Esophagus muscularis mucosa (tissue), 4 donors: ENCODE measurements at regions not wholly inside any gene's neighbourhood (a gene's known extent, or its start where the extent isn't known, plus 50 kb on each side); places are given as distances from the start of the nearest gene placed in this dataset.

Experiments
- EP300 ChIP-seq: sonication (generic); formaldehyde crosslinking; IDR thresholded peaks from one replicate; pipeline ENCODE4 v1.6.1; 2017; ENCODE audit warnings: antibody characterized with exemption
- POLR2A ChIP-seq: fragments of 450-650 bp; IDR thresholded peaks from one replicate; pipeline ENCODE4 v1.6.1; 2017; ENCODE audit warnings: antibody characterized with exemption, moderate library complexity, mild to moderate bottlenecking, low read depth
- POLR2AphosphoS5 ChIP-seq, 2 donors: sonication (generic); formaldehyde crosslinking; IDR thresholded peaks; one replicate each; pipeline ENCODE4 v1.6.1; 2017; ENCODE audit warnings: antibody characterized with exemption in 2 of 2
- TF ChIP-seq, protein P1 (sequence below), 3 experiments: fragments of 200-600 bp in 2 of 3; fragments of 450-650 bp in 1 of 3; sonication (generic) in 2 of 3; IDR thresholded peaks; one replicate each; pipeline ENCODE4 v1.5.1; 2017 to 2019; ENCODE audit warnings: antibody characterized with exemption in 3 of 3, mild to moderate bottlenecking in 2 of 3, moderate library complexity in 1 of 3

DNA sequence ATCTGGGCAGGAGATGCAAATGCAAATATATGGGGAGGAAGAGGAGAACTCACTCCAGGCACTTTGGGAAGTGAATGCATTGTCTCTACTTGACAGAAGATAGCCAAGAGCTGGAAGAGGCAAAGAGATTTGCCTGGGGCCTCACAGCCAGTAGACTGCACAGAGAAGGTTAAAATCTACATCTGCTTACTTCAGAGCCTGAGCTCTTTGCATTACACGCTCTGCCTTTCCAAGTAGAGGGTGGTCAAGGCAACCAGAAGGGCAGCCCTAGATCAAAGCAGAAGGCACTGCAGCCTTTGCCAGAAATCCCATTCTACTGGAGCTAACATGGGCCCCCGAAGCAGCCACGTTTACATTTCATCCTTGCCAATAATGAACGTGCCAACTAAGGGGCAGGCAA lies 407.2 kb upstream of the CCL2 start:
- TF ChIP-seq, protein P1, sequence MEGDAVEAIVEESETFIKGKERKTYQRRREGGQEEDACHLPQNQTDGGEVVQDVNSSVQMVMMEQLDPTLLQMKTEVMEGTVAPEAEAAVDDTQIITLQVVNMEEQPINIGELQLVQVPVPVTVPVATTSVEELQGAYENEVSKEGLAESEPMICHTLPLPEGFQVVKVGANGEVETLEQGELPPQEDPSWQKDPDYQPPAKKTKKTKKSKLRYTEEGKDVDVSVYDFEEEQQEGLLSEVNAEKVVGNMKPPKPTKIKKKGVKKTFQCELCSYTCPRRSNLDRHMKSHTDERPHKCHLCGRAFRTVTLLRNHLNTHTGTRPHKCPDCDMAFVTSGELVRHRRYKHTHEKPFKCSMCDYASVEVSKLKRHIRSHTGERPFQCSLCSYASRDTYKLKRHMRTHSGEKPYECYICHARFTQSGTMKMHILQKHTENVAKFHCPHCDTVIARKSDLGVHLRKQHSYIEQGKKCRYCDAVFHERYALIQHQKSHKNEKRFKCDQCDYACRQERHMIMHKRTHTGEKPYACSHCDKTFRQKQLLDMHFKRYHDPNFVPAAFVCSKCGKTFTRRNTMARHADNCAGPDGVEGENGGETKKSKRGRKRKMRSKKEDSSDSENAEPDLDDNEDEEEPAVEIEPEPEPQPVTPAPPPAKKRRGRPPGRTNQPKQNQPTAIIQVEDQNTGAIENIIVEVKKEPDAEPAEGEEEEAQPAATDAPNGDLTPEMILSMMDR (IDR thresholded peaks at IDR 0.05), result no peak
- TF ChIP-seq POLR2A (no peak), EP300 (no peak), POLR2AphosphoS5 (IDR thresholded peaks at IDR 0.05) (no peak)
